MG63 (cell line): ENCODE measurements at regions not wholly inside any gene's neighbourhood (a gene's known extent, or its start where the extent isn't known, plus 50 kb on each side); places are given as distances from the start of the nearest gene placed in this dataset.

ENCODE experiments used
- DNase-seq: peaks from one replicate; pipeline ENCODE4 v3.0.0-alpha.2; 2020
- H3K27me3 ChIP-seq: fragments of 250-450 bp; sonication (Bioruptor Pico); 2 replicates; pipeline ENCODE4 v1.5.1; 2020; ENCODE audit warnings: mild to moderate bottlenecking, moderate library complexity
- H3K36me3 ChIP-seq: fragments of 250-450 bp; sonication (Bioruptor Pico); 2 replicates; pipeline ENCODE4 v1.5.1; 2020; ENCODE audit warnings: mild to moderate bottlenecking, moderate library complexity
- H3K4me3 ChIP-seq: fragments of 250-450 bp; sonication (Bioruptor Pico); 2 replicates; pipeline ENCODE4 v1.5.1; 2020; ENCODE audit warnings: mild to moderate bottlenecking, moderate library complexity
- H3K9me3 ChIP-seq: fragments of 250-450 bp; sonication (Bioruptor Pico); 2 replicates; pipeline ENCODE4 v1.5.1; 2020; ENCODE audit warnings: mild to moderate bottlenecking, moderate library complexity

DNA sequence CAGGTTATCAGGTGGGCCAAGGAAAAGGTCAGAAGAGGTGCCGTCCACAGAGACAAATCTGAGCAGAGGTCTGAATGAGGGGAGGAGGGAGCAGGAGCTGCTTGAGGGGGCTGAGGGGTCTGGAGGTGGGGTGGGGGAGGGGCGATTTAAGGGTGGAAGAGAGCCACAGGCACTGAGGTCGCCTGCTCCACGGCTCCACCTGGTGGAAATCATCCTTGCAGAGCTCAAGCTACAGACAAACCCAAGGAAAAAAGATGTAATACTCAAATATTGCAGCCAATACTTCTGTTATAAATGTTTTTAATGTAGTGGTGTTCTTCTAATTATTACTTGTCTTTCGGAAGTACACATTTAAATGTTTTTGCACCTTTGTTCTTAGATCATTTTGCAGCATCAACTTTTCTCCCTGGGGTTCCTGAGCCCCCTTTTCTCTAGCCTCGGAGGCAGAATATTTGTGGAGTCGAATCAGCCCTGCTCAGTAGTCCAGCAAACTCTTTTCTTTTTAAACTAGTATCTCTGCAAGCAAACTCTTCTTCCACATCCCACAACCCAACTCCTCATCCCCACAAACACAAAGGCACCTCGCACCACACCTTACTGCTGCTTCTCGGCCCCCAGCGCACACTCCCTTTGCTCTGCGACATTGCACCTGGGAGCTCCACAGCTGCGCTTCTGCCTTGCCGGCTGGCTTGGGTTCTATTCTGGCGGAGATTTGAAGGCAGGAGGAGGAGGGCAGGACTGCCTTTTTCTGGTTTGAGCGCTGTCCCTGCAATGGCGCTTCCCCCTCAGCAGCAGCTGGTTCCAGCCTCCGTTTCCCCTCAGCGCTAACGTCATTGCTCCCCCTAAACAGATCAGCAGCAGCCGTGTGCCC is 51.0 kb upstream of the TFAP2A start:
- H3K4me3 ChIP-seq: no peak overlapping the region
- H3K36me3 ChIP-seq: no peaks in the 10 kb centered on the region
- H3K27me3 ChIP-seq: no peaks in the 10 kb centered on the region; the same call in 1 of the 2 replicates
- peak; percentile 68 for DNase-seq
- no peaks in the 10 kb centered on the region for H3K9me3 ChIP-seq
